Type B pancreatic cell (in vitro differentiated cells): ENCODE measurements at regions not wholly inside any gene's neighbourhood (a gene's known extent, or its start where the extent isn't known, plus 50 kb on each side); places are given as distances from the start of the nearest gene placed in this dataset.

ENCODE experiments used
- DNase-seq: peaks from one replicate; pipeline ENCODE4 v3.0.0; 2021; ENCODE audit warnings: mixed read lengths; ENCODE audit not compliant: unreplicated experiment; ENCODE audit errors: extremely low spot score
- H3K27ac Mint-ChIP-seq: 2 replicates; pipeline ENCODE4 v1.8.0; 2021; ENCODE audit warnings: mild to moderate bottlenecking, mixed read lengths
- H3K27me3 Mint-ChIP-seq: 2 replicates; pipeline ENCODE4 v1.8.0; 2021; ENCODE audit warnings: mixed read lengths
- H3K36me3 Mint-ChIP-seq: 2 replicates; pipeline ENCODE4 v1.8.0; 2021; ENCODE audit warnings: mixed read lengths
- H3K4me1 Mint-ChIP-seq: one replicate; pipeline ENCODE4 v1.8.0; 2021; ENCODE audit warnings: mixed read lengths; ENCODE audit not compliant: unreplicated experiment
- H3K4me3 Mint-ChIP-seq: 2 replicates; pipeline ENCODE4 v1.8.0; 2021; ENCODE audit warnings: mild to moderate bottlenecking, mixed read lengths
- H3K9me3 Mint-ChIP-seq: 2 replicates; pipeline ENCODE4 v1.8.0; 2021; ENCODE audit warnings: mixed read lengths
- TF ChIP-seq, protein P1 (sequence below): fragments of 200-600 bp; sonication (generic); conservative IDR thresholded peaks from 2 replicates; pipeline ENCODE4 v1.5.0; 2021; ENCODE audit warnings: antibody characterized with exemption, mild to moderate bottlenecking

DNA sequence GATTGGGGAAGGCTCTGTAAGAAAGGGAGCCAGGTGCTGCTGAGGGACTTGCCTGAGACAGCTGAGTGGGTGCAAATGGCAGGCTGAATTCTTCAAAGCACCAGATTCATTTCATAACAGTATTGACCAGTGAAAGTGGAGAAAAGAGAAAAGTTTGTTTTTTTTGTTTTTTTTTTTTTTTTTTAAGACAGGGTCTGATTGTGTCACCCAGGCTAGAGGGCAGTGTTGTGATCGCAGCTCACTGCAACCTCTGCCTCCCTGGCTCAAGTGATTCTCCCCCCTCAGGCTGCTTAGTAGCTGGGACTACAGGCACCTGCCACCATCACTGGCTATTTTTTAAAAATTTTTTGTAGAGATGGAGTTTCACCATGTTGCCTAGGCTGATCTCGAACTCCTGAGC lies 494.0 kb downstream of the MIAT start:
- Mint-ChIP-seq H3K27ac (no peak overlapping the region), H3K4me1 (peaks cover 12% of the 10 kb centered on the region), H3K27me3 (no peaks in the 10 kb centered on the region), H3K9me3 (peaks cover 4% of the 10 kb centered on the region), H3K4me3 (no peak overlapping the region), H3K36me3 (no peaks in the 10 kb centered on the region)
- TF ChIP-seq, protein P1, sequence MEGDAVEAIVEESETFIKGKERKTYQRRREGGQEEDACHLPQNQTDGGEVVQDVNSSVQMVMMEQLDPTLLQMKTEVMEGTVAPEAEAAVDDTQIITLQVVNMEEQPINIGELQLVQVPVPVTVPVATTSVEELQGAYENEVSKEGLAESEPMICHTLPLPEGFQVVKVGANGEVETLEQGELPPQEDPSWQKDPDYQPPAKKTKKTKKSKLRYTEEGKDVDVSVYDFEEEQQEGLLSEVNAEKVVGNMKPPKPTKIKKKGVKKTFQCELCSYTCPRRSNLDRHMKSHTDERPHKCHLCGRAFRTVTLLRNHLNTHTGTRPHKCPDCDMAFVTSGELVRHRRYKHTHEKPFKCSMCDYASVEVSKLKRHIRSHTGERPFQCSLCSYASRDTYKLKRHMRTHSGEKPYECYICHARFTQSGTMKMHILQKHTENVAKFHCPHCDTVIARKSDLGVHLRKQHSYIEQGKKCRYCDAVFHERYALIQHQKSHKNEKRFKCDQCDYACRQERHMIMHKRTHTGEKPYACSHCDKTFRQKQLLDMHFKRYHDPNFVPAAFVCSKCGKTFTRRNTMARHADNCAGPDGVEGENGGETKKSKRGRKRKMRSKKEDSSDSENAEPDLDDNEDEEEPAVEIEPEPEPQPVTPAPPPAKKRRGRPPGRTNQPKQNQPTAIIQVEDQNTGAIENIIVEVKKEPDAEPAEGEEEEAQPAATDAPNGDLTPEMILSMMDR: no peak
- no peak for DNase-seq

DNA sequence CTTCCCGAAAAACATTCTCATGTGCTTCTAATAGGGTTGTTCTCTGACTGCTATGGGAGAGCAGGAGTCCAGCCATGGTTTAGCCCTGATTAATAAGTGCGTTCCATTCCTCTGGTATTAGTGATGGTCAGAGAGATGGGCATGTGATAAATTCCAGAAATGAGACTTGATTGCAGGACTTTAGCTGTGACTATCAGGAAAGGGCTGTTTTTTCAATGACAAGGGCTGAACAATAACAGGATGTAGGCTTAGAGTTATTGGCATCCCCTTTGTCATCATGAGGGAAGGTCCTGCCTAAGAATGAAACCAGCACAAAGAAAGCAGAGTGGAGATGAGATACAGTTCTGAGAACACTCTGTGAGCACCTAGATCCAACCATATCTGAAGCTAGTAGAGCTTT lies 494.6 kb downstream of the MIAT start:
- peaks cover 4% of the 10 kb centered on the region for H3K9me3 Mint-ChIP-seq
- H3K4me1 Mint-ChIP-seq: peaks cover 15% of the 10 kb centered on the region
- H3K4me3 Mint-ChIP-seq: no peak overlapping the region
- peaks cover 2% of the 10 kb centered on the region for H3K27me3 Mint-ChIP-seq
- TF ChIP-seq, protein P1: no peak
- no peaks in the 10 kb centered on the region for H3K36me3 Mint-ChIP-seq
- H3K27ac Mint-ChIP-seq: no peak overlapping the region
- no peak for DNase-seq

DNA sequence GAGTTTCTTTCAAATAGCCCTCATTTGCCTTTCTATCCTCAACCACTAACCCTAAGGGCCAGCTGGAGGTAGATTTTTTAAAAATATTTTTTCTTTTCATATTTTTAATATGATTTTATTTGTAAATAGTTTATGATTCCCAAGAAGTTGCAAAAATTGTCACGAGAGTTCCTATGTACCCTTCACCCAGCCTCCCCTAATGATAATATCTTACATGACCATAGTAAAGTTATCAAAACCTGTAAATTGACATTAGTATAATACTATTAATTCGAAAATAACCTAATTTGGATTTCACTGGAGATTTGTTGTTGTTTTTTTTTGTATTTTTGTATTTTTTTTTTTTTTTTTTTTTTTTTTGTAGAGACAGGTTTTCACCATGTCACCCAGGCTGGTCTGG lies 495.5 kb downstream of the MIAT start:
- no peak for DNase-seq
- H3K4me3 Mint-ChIP-seq: no peak overlapping the region
- H3K36me3 Mint-ChIP-seq: no peaks in the 10 kb centered on the region
- H3K27ac Mint-ChIP-seq: no peak overlapping the region
- H3K27me3 Mint-ChIP-seq: peaks cover 3% of the 10 kb centered on the region
- H3K4me1 Mint-ChIP-seq: peaks cover 19% of the 10 kb centered on the region
- H3K9me3 Mint-ChIP-seq: peaks cover 4% of the 10 kb centered on the region
- TF ChIP-seq, protein P1: no peak

DNA sequence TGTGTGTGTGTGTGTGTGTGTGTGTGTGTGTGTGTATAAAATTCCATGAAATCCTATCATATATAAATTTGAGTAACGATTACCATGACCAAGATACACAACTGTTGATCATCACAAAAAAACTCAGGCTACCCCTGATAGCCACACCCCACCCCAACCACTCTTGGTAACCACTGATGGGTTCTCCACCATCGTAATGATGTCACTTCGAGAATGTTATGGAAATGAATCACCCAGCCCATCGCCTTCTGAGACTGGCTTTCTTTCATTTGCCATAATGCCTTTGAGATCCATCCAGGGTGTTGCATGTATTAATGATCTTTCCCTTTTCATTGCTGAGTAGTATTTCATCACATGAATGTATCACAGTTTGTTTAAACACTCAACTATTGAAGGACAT lies 496.0 kb downstream of the MIAT start:
- no peaks in the 10 kb centered on the region for H3K36me3 Mint-ChIP-seq
- H3K4me3 Mint-ChIP-seq: no peak overlapping the region
- H3K27me3 Mint-ChIP-seq: peaks cover 5% of the 10 kb centered on the region
- peaks cover 4% of the 10 kb centered on the region for H3K9me3 Mint-ChIP-seq
- H3K4me1 Mint-ChIP-seq: peaks cover 21% of the 10 kb centered on the region
- TF ChIP-seq, protein P1: no peak
- H3K27ac Mint-ChIP-seq: no peak overlapping the region
- no peak for DNase-seq

DNA sequence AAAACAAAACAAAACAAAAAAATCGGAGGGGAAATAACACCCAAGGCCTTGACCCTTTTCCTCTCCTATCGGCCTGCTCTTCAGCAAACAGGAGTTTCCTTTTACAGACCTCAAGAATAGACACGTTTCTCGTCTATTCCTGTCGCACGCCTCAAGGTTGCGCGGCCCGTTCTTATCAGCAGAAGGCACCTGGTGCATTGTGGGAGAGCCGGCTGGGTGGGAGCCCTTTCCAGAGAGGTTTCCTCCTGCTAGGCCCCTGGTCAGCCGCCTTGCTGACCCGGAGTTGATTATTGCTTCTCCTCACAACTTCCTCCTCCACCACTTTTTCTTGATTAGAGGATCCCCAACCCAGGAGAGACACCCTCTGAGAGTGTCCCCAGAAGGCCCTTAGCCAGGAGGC lies 497.3 kb downstream of the MIAT start:
- Mint-ChIP-seq H3K27ac (no peak overlapping the region), H3K36me3 (no peaks in the 10 kb centered on the region), H3K27me3 (peaks cover 6% of the 10 kb centered on the region), H3K4me1 (peaks cover 21% of the 10 kb centered on the region), H3K4me3 (no peak overlapping the region), H3K9me3 (peaks cover 4% of the 10 kb centered on the region)
- TF ChIP-seq, protein P1: no peak
- no peak for DNase-seq
